ENCODE measurements at regions not wholly inside any gene's neighbourhood (a gene's known extent, or its start where the extent isn't known, plus 50 kb on each side); places are given as distances from the start of the nearest gene placed in this dataset.
"Not testable (repeated sequence)": the region's sequence is repeated elsewhere in the genome, so short reads cannot be mapped to it uniquely, and the experiment has no call there.

- DNase-seq = not testable (repeated sequence)
These were observed 415.8 kb downstream of the TSHZ3 start for GRCh38 chr19:30933454-30933853.

GRCh38 chr19:30932854-30933253 is 416.4 kb downstream of the TSHZ3 start:
- no peak for DNase-seq

- no peak for DNase-seq
These were observed 418.1 kb downstream of the TSHZ3 start for GRCh38 chr19:30930941-30931706.

GRCh38 chr19:30927705-30928104 is 421.5 kb downstream of the TSHZ3 start:
- DNase-seq = no peak

- DNase-seq = no peak
These were observed 424.6 kb downstream of the TSHZ3 start for GRCh38 chr19:30924670-30925069.

GRCh38 chr19:30924069-30924636 is 425.1 kb downstream of the TSHZ3 start:
- DNase-seq = no peak

GRCh38 chr19:30923621-30924020 is 425.6 kb downstream of the TSHZ3 start:
- DNase-seq = no peak

- no peak for DNase-seq
These were observed 426.1 kb downstream of the TSHZ3 start for GRCh38 chr19:30923096-30923495.

- no peak for DNase-seq
These were observed 429.0 kb downstream of the TSHZ3 start for GRCh38 chr19:30920222-30920621.

GRCh38 chr19:30919737-30920136 is 429.5 kb downstream of the TSHZ3 start:
- no peak for DNase-seq

GRCh38 chr19:30916238-30916637 is 433.0 kb downstream of the TSHZ3 start:
- DNase-seq = no peak

GRCh38 chr19:30911491-30911890 is 437.7 kb downstream of the TSHZ3 start:
- no peak for DNase-seq

GRCh38 chr19:30910485-30911240 is 438.6 kb downstream of the TSHZ3 start:
- DNase-seq = no peak

GRCh38 chr19:30909216-30909615 is 440.0 kb downstream of the TSHZ3 start:
- no peak for DNase-seq

- no peak for DNase-seq
These were observed 440.9 kb downstream of the TSHZ3 start for GRCh38 chr19:30908262-30908771.

GRCh38 chr19:30906871-30907270 is 442.4 kb downstream of the TSHZ3 start:
- DNase-seq = no peak

- DNase-seq = no peak
These were observed 449.2 kb downstream of the TSHZ3 start for GRCh38 chr19:30900051-30900450.

GRCh38 chr19:30898353-30899103 is 450.7 kb downstream of the TSHZ3 start:
- no peak for DNase-seq

GRCh38 chr19:30897553-30897952 is 451.7 kb downstream of the TSHZ3 start:
- DNase-seq = no peak

- no peak for DNase-seq
These were observed 452.2 kb downstream of the TSHZ3 start for GRCh38 chr19:30897034-30897433.

GRCh38 chr19:30896554-30896953 is 452.7 kb downstream of the TSHZ3 start:
- no peak for DNase-seq

- DNase-seq = no peak
These were observed 453.3 kb downstream of the TSHZ3 start for GRCh38 chr19:30895946-30896345.

GRCh38 chr19:30891051-30891450 is 458.2 kb downstream of the TSHZ3 start:
- no peak for DNase-seq

Data from NCI-H446 treated with DMSO at 0.1 percent for 48 hours (cell line).